Activated CD8-positive, alpha-beta T cell treated with anti-CD3 and anti-CD28 coated beads for 36 hours (primary cell): ENCODE measurements at regions not wholly inside any gene's neighbourhood (a gene's known extent, or its start where the extent isn't known, plus 50 kb on each side); places are given as distances from the start of the nearest gene placed in this dataset.

Experiments
- ATAC-seq: fragments of 200-7000 bp; cut with Tn5 transposase; one replicate; pipeline ENCODE4 v1.10.0; 2021; ENCODE audit warnings: mild to moderate bottlenecking, moderate library complexity
- CTCF ChIA-PET: fragments of 350-600 bp; sonication (Branson Sonifier 250); formaldehyde crosslinking; loops from one replicate; lab custom pipeline; 2021; ENCODE audit warnings: antibody characterized with exemption; lab: Charles Lee
- POLR2A ChIA-PET: fragments of 350-600 bp; sonication (Branson Sonifier 250); formaldehyde crosslinking; loops from one replicate; lab custom pipeline; 2021; ENCODE audit warnings: antibody characterized with exemption; lab: Charles Lee
- DNase-seq: peaks from one replicate; pipeline ENCODE4 v3.0.0-alpha.2; 2020
- H3K27ac Mint-ChIP-seq: one replicate; pipeline ENCODE4 v1.8.0; 2021; ENCODE audit warnings: mild to moderate bottlenecking, mixed read lengths
- H3K27me3 Mint-ChIP-seq: one replicate; pipeline ENCODE4 v1.8.0; 2021; ENCODE audit warnings: mixed read lengths
- H3K36me3 Mint-ChIP-seq: one replicate; pipeline ENCODE4 v1.8.0; 2021; ENCODE audit warnings: low read depth, mixed read lengths
- H3K4me1 Mint-ChIP-seq: one replicate; pipeline ENCODE4 v1.8.0; 2021; ENCODE audit warnings: low read depth, mixed read lengths
- H3K4me3 Mint-ChIP-seq: one replicate; pipeline ENCODE4 v1.8.0; 2021; ENCODE audit warnings: mild to moderate bottlenecking, moderate library complexity, mixed read lengths
- H3K9me3 Mint-ChIP-seq: one replicate; pipeline ENCODE4 v1.8.0; 2021; ENCODE audit warnings: mixed read lengths
- CTCF ChIP-seq: fragments of 200-600 bp; IDR thresholded peaks from one replicate; pipeline ENCODE4 v1.8.0; 2022; ENCODE audit warnings: antibody characterized with exemption, mild to moderate bottlenecking
- intact Hi-C: fragments of 100-400 bp; cut with micrococcal nuclease; formaldehyde crosslinking; loops from one replicate; pipeline ENCODE4 v1.10.0; 2022

GRCh38 chr2:167875529-167875928, 371.9 kb downstream of the STK39 start:
- ATAC-seq (no peak), DNase-seq (no peak)
- ChIA-PET POLR2A (no interaction called here), CTCF (no interaction called here)
- TF ChIP-seq CTCF, result no peak
- intact Hi-C loops, result no loop called here
- Mint-ChIP-seq H3K36me3 (no peaks in the 10 kb centered on the region), H3K27ac (no peak overlapping the region), H3K27me3 (peaks cover 5% of the 10 kb centered on the region), H3K4me3 (no peak overlapping the region), H3K4me1 (no peaks in the 10 kb centered on the region), H3K9me3 (no peaks in the 10 kb centered on the region)

DNA sequence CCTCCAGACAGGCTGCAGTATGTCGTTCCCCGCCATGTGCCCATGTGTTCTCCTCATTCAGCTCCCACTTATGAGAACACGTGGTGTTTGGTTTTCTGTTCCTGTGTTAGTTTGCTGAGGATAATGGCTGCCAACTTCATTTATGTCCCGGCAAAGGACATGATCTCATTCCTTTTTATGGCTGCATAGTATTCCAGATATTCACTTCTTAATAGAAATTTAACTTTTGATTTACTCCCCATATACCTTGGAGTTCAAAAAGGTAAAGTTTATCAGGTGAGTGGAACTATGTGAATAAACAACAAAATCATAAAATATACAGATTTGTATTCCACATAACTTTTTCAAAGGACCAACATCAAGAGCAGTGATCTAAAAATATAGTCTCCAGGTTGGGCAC, 372.6 kb downstream of the STK39 start:
- CTCF ChIA-PET, result no interaction called here
- Mint-ChIP-seq H3K9me3 (no peaks in the 10 kb centered on the region), H3K4me3 (no peak overlapping the region), H3K27me3 (peaks cover 5% of the 10 kb centered on the region), H3K4me1 (no peaks in the 10 kb centered on the region), H3K36me3 (no peaks in the 10 kb centered on the region), H3K27ac (no peak overlapping the region)
- TF ChIP-seq CTCF, result no peak
- DNase-seq (no peak), ATAC-seq (no peak)
- POLR2A ChIA-PET, result no interaction called here
- intact Hi-C loops, result no loop called here

- ATAC-seq (no peak), DNase-seq (no peak)
- ChIA-PET CTCF (no interaction called here), POLR2A (no interaction called here)
- H3K36me3 Mint-ChIP-seq, result no peaks in the 10 kb centered on the region
- no peak overlapping the region for H3K27ac Mint-ChIP-seq
- H3K4me3 Mint-ChIP-seq, result no peak overlapping the region
- H3K4me1 Mint-ChIP-seq, result no peaks in the 10 kb centered on the region
- H3K9me3 Mint-ChIP-seq, result no peaks in the 10 kb centered on the region
- intact Hi-C loops, result no loop called here
- H3K27me3 Mint-ChIP-seq, result peaks cover 5% of the 10 kb centered on the region
- TF ChIP-seq CTCF, result no peak
These were observed 376.1 kb downstream of the STK39 start for GRCh38 chr2:167871286-167871685.

- no peaks in the 10 kb centered on the region for H3K4me1 Mint-ChIP-seq
- intact Hi-C loops, result no loop called here
- no peak for TF ChIP-seq CTCF
- H3K36me3 Mint-ChIP-seq, result no peaks in the 10 kb centered on the region
- no peak overlapping the region for H3K27ac Mint-ChIP-seq
- ChIA-PET POLR2A (no interaction called here), CTCF (no interaction called here)
- no peak for DNase-seq
- peaks cover 3% of the 10 kb centered on the region for H3K27me3 Mint-ChIP-seq
- H3K9me3 Mint-ChIP-seq, result no peaks in the 10 kb centered on the region
- ATAC-seq, result no peak
- H3K4me3 Mint-ChIP-seq, result no peak overlapping the region
These were observed 378.2 kb downstream of the STK39 start for GRCh38 chr2:167869200-167869599.

DNA sequence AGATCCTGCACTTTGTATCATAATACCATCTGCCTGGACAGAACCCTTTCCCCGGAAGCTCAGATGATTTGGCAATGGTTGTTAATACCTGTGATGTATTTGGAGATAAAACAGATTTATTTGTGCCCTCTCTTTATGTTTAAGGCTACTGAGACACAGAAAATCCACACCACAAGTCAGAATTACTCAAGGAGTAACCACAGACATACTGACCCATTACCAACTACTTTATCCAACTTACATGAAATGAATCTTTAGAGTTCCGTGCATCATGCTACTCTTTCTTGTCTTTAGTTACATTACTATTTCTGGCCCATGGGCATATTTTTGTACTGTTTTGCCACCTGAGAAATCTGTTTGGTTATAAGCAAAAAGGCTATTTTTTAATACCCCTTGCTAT, 384.0 kb downstream of the STK39 start:
- no peak overlapping the region for H3K27ac Mint-ChIP-seq
- POLR2A ChIA-PET, result no interaction called here
- intact Hi-C loops, result no loop called here
- no peak for TF ChIP-seq CTCF
- DNase-seq (no peak), ATAC-seq (no peak)
- peaks cover 5% of the 10 kb centered on the region for H3K4me1 Mint-ChIP-seq
- CTCF ChIA-PET, result no interaction called here
- peaks cover 6% of the 10 kb centered on the region for H3K27me3 Mint-ChIP-seq
- H3K9me3 Mint-ChIP-seq, result no peaks in the 10 kb centered on the region
- H3K4me3 Mint-ChIP-seq, result no peak overlapping the region
- H3K36me3 Mint-ChIP-seq, result no peaks in the 10 kb centered on the region
